Mucosa of descending colon (tissue), 3 donors: ENCODE measurements at regions not wholly inside any gene's neighbourhood (a gene's known extent, or its start where the extent isn't known, plus 50 kb on each side); places are given as distances from the start of the nearest gene placed in this dataset.

ENCODE experiments used
- ATAC-seq: fragments of 200-7000 bp; cut with Tn5 transposase; one replicate; pipeline ENCODE4 v1.9.1; 2020; ENCODE audit warnings: mild to moderate bottlenecking, moderate library complexity
- DNase-seq, 3 donors: peaks; one replicate each; pipeline ENCODE4 v3.0.0-alpha.2; 2020
- H3K36me3 ChIP-seq: fragments of 200-600 bp; one replicate; pipeline ENCODE4 v1.8.0; 2021; ENCODE audit warnings: low read depth, mild to moderate bottlenecking
- H3K4me1 ChIP-seq: fragments of 200-600 bp; one replicate; pipeline ENCODE4 v1.8.0; 2021; ENCODE audit warnings: low read depth, mild to moderate bottlenecking
- H3K4me3 ChIP-seq: fragments of 200-600 bp; one replicate; pipeline ENCODE4 v1.8.0; 2021; ENCODE audit warnings: mild to moderate bottlenecking
- H3K9me3 ChIP-seq: fragments of 200-600 bp; one replicate; pipeline ENCODE4 v1.8.0; 2021; ENCODE audit warnings: mild to moderate bottlenecking
- CTCF ChIP-seq: fragments of 200-600 bp; IDR thresholded peaks from one replicate; pipeline ENCODE4 v1.8.0; 2022; ENCODE audit warnings: antibody characterized with exemption, mild to moderate bottlenecking
- intact Hi-C, 2 donors: fragments of 100-400 bp; cut with DNase I in 1 of 2; cut with micrococcal nuclease in 1 of 2; formaldehyde crosslinking; loops; one replicate each; pipeline versions ENCODE4 v1.11.0 to v1.11.1; 2022; cut with DNase I, micrococcal nuclease
- donor health status: DM: no; HTN: no; CAD: no; lungs with moderate emphysema.
- donor health status: DM: no; HTN: no; CAD: no.
- donor health status: DM: no; HTN: yes; CAD: no.

- Histone ChIP-seq H3K9me3 (no peaks in the 10 kb centered on the region), H3K36me3 (no peaks in the 10 kb centered on the region), H3K4me1 (no peaks in the 10 kb centered on the region), H3K4me3 (no peak overlapping the region)
- intact Hi-C loops = no loop called here
- ATAC-seq = no peak
- DNase-seq = no peak
- TF ChIP-seq CTCF = no peak
These were observed 468.8 kb upstream of the MGMT start for GRCh38 chr10:128998101-128998805.

GRCh38 chr10:129004398-129004797 is 462.6 kb upstream of the MGMT start:
- TF ChIP-seq CTCF = no peak
- Histone ChIP-seq H3K36me3 (no peaks in the 10 kb centered on the region), H3K4me3 (no peak overlapping the region), H3K4me1 (no peaks in the 10 kb centered on the region), H3K9me3 (no peaks in the 10 kb centered on the region)
- ATAC-seq = no peak
- intact Hi-C loops = no loop called here
- no peak for DNase-seq

- Histone ChIP-seq H3K9me3 (no peaks in the 10 kb centered on the region), H3K4me1 (no peaks in the 10 kb centered on the region), H3K36me3 (no peaks in the 10 kb centered on the region), H3K4me3 (no peak overlapping the region)
- DNase-seq (no peak), ATAC-seq (no peak)
- intact Hi-C loops = no loop called here
- no peak for TF ChIP-seq CTCF
These were observed 462.0 kb upstream of the MGMT start for GRCh38 chr10:129005080-129005479.

- H3K9me3 ChIP-seq = no peaks in the 10 kb centered on the region
- H3K4me1 ChIP-seq = no peaks in the 10 kb centered on the region
- no peaks in the 10 kb centered on the region for H3K36me3 ChIP-seq
- no peak overlapping the region for H3K4me3 ChIP-seq
- intact Hi-C loops = no loop called here
- no peak for TF ChIP-seq CTCF
- no peak for ATAC-seq
- DNase-seq = no peak
These were observed 461.2 kb upstream of the MGMT start for GRCh38 chr10:129005804-129006203.

- H3K9me3 ChIP-seq = no peaks in the 10 kb centered on the region
- no peaks in the 10 kb centered on the region for H3K4me1 ChIP-seq
- TF ChIP-seq CTCF = no peak
- ATAC-seq (no peak), DNase-seq (no peak)
- intact Hi-C loops = no loop called here
- H3K36me3 ChIP-seq = no peaks in the 10 kb centered on the region
- H3K4me3 ChIP-seq = no peak overlapping the region
These were observed 448.5 kb upstream of the MGMT start for GRCh38 chr10:129018511-129018910.
